DMS153 treated with DMSO at 0.1 percent for 48 hours (cell line): ENCODE measurements at regions not wholly inside any gene's neighbourhood (a gene's known extent, or its start where the extent isn't known, plus 50 kb on each side); places are given as distances from the start of the nearest gene placed in this dataset.
A peak's percentile ranks its signal among the peaks of the same experiment; 100 is the strongest.

Experiments used
- DNase-seq: peaks from one replicate; lab custom pipeline; 2025; ENCODE audit not compliant: unreplicated experiment; lab: John Stamatoyannopoulos, UW

- DNase-seq = no peak
These were observed 345.3 kb upstream of the LCORL start for GRCh38 chr4:18366892-18367291.

DNA sequence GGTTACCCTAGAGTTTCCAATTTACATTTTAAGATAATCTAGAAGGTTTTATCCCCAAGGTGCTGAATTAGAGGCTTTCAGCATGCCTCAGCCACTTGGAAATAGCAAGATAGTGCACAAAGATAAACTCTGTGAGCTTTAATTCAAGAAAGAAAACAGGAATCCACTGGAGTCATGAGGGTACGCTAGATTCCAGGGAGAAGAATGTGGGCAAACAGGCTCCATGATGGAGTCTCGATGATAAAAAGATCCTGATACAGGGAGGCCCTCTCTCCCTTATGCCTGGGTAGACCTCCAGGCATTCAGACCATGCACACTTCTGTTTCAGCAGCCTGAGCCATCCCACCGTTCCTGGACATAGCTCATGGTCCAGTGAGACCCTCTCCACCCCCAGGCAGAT, 344.6 kb upstream of the LCORL start:
- DNase-seq = no peak

GRCh38 chr4:18343581-18343980, 322.0 kb upstream of the LCORL start:
- DNase-seq = no peak

- DNase-seq = no peak
These were observed 321.3 kb upstream of the LCORL start for GRCh38 chr4:18342847-18343246.

GRCh38 chr4:18321956-18322530, 300.5 kb upstream of the LCORL start:
- DNase-seq = peak; percentile 2

- DNase-seq = no peak
These were observed 297.9 kb upstream of the LCORL start for GRCh38 chr4:18319431-18319830.

- DNase-seq = peak; percentile 5
These were observed 297.3 kb upstream of the LCORL start for GRCh38 chr4:18318682-18319388.

DNA sequence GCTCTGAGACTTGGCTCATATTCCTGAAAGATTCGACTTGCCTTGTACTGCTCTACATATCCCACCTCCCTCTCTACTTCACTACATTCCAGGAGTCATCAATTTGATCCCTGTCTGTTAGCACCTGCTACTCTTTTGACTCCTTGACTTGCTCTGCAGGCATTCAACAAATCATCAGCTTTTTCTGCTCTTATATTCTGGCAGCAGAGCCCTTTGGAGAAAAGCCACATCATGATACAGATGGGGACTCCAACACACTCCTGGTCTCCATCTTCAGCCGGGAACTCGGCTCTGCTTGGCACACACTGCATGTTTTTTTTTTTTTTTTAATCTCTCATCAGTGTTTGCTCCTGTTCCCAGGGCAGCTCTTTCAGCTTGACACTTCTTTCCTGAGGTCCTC, 293.2 kb upstream of the LCORL start:
- no peak for DNase-seq

DNA sequence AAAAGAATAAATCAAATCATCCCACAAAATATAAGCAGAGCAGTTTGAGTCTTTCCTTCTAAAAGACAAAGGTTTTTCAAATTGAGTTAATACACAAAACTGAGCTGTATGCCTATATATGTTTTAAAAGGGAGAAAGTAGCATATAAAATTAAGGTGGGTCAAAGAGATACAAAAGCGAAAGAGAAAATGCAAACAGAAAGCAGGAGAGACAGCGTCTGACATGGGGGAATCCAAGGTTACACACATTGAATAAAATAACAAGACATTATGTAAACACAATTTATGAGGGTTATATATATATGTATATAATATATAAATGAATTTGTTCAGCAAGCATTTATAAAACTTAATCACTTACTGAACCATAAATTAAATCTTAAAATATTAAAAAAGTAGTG, 276.1 kb upstream of the LCORL start:
- DNase-seq = no peak

- DNase-seq = no peak
These were observed 274.9 kb upstream of the LCORL start for GRCh38 chr4:18296411-18296810.

DNA sequence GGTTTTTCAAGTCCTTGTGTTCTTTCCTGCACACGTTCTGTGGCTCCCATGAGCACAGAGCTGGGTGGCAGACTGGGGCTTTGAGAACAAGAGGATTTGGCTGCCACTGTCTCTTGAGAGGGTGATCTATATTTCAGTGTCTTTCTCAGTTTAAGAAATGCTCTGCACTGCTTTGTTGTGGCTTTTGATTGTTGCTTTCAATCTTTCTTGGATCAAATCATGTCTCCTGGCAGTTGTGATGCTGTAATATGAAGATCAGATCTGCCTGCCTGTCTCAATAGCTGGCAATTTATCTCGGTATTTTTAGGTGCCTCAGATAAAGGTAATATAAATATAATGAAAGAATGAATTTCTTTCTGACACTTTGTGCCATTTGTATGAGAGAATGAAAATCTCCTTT, 273.3 kb upstream of the LCORL start:
- no peak for DNase-seq

- no peak for DNase-seq
These were observed 272.5 kb upstream of the LCORL start for GRCh38 chr4:18294021-18294420.

GRCh38 chr4:18292411-18292810, 270.9 kb upstream of the LCORL start:
- no peak for DNase-seq

- no peak for DNase-seq
These were observed 270.4 kb upstream of the LCORL start for GRCh38 chr4:18291981-18292380.

DNA sequence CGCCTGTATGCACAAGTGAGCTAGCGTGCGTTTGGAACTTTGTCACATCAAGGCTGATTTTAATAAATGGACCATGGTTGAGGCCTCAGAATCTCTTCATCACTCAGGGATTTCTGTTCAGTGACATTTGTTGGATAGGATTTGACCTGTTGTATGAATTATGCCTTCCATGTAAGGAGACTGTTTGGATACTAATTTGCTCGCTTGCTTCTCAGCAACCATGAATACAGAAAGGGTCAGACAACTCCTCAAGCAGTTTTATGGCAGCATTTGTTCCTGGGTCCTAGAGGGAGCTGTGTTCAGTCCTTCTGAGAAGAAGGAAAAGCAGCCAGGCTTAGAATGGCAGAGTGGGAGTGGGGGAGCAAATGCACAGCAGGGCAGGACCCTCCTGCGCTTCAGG, 269.7 kb upstream of the LCORL start:
- DNase-seq = no peak

DNA sequence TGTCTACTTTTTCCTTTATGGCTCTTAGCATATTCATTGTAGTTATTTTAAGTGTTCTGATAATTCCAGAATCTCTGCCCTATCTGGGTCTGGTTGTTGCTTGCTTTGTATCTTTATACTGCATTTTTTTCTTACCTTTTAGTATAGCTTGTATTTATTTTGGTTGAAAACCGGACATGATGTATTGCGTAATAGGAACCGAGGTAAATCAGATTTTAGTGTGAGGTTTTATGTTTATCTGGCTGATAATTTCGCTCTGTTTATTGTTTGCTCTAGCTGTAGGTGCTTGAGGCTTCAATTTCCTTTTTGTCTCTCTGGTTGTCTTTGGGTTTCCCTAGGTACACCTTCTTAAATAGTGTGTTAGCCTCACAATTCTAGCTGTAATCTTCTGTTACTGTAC, 263.8 kb upstream of the LCORL start:
- DNase-seq = no peak

- DNase-seq = no peak
These were observed 256.7 kb upstream of the LCORL start for GRCh38 chr4:18278244-18278643.

DNA sequence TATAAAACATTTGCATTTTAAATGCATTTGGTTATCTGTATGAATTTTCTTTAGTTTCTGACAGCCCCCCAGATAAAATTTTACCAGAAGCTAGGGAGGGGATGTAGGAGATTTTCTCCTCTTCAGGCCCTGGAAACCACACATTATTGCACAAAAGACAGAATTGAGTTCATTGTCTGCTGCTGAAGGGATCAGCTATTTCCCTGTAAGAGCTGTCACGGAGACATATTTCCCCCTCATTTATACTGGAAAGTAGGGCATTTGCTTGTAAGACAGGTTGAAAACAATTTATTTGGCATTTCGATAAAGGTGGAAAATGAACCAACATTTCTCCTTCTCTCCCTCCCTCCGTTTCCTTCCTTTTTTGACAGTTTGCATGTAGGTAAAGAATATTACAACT, 241.3 kb upstream of the LCORL start:
- no peak for DNase-seq

- no peak for DNase-seq
These were observed 230.5 kb upstream of the LCORL start for GRCh38 chr4:18252052-18252451.

- no peak for DNase-seq
These were observed 229.0 kb upstream of the LCORL start for GRCh38 chr4:18250564-18250963.

DNA sequence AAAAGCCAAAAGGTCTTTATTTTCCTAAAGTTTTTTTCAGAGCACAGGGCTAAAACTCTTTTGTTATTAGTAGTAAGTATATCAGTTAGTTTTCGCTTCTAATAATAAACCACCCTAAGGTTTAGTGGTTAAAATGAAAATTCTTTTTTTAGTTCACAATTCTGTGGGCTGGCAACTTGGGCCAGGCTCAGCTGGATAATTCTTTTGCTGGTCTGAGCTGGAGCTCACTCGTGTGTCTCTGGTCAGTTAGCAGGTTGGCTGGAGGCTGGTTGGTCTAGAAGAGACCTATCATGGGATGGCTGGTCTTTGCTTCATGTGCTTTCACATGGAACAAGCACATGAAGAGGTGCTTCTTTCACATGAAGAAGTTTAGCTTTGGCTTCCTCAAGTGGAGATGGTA, 227.1 kb upstream of the LCORL start:
- DNase-seq = no peak

- no peak for DNase-seq
These were observed 225.6 kb upstream of the LCORL start for GRCh38 chr4:18247189-18247588.
